HEK293 (cell line): ENCODE measurements at regions not wholly inside any gene's neighbourhood (a gene's known extent, or its start where the extent isn't known, plus 50 kb on each side); places are given as distances from the start of the nearest gene placed in this dataset.

ENCODE experiments used
- MEIS1 ChIP-seq: sonication (generic); formaldehyde crosslinking; IDR thresholded peaks from 2 replicates; pipeline ENCODE4 v1.8.1; 2022; ENCODE audit warnings: missing genetic modification reagents, mild to moderate bottlenecking, borderline replicate concordance
- SP2 ChIP-seq: fragments of 450-650 bp; formaldehyde crosslinking; IDR thresholded peaks from 2 replicates; pipeline ENCODE4 v1.5.1; 2016; ENCODE audit warnings: missing biosample characterization, missing genetic modification characterization
- ZBTB1 ChIP-seq: fragments of 450-650 bp; formaldehyde crosslinking; IDR thresholded peaks from 2 replicates; pipeline ENCODE4 v1.5.1; 2016; ENCODE audit warnings: missing biosample characterization, missing genetic modification characterization
- ZBTB8A ChIP-seq: fragments of 450-650 bp; formaldehyde crosslinking; IDR thresholded peaks from 2 replicates; pipeline ENCODE4 v1.5.1; 2016; ENCODE audit warnings: missing biosample characterization, missing genetic modification characterization
- ZNF114 ChIP-seq: fragments of 450-650 bp; formaldehyde crosslinking; IDR thresholded peaks from 2 replicates; pipeline ENCODE4 v1.5.0; 2017; ENCODE audit warnings: missing biosample characterization, missing genetic modification characterization
- ZNF140 ChIP-seq: fragments of 450-650 bp; formaldehyde crosslinking; IDR thresholded peaks from 2 replicates; pipeline ENCODE4 v1.5.1; 2016; ENCODE audit warnings: missing biosample characterization, missing genetic modification characterization
- ZNF175 ChIP-seq: fragments of 450-650 bp; formaldehyde crosslinking; IDR thresholded peaks from 2 replicates; pipeline ENCODE4 v1.5.1; 2016; ENCODE audit warnings: missing biosample characterization, missing genetic modification characterization
- ZNF423 ChIP-seq: fragments of 450-650 bp; formaldehyde crosslinking; IDR thresholded peaks from 2 replicates; pipeline ENCODE4 v1.5.1; 2016; ENCODE audit warnings: missing biosample characterization, missing genetic modification characterization
- ZNF777 ChIP-seq: fragments of 450-650 bp; formaldehyde crosslinking; IDR thresholded peaks from 2 replicates; pipeline ENCODE4 v1.5.1; 2017; ENCODE audit warnings: missing biosample characterization, missing genetic modification characterization, borderline replicate concordance
- ZSCAN23 ChIP-seq: fragments of 450-650 bp; formaldehyde crosslinking; IDR thresholded peaks from 2 replicates; pipeline ENCODE4 v1.5.1; 2016; ENCODE audit warnings: missing biosample characterization, missing genetic modification characterization
- TF ChIP-seq, protein P1 (sequence below): fragments of 450-650 bp; formaldehyde crosslinking; IDR thresholded peaks from 2 replicates; pipeline ENCODE4 v1.5.1; 2016; ENCODE audit warnings: missing biosample characterization, missing genetic modification characterization

DNA sequence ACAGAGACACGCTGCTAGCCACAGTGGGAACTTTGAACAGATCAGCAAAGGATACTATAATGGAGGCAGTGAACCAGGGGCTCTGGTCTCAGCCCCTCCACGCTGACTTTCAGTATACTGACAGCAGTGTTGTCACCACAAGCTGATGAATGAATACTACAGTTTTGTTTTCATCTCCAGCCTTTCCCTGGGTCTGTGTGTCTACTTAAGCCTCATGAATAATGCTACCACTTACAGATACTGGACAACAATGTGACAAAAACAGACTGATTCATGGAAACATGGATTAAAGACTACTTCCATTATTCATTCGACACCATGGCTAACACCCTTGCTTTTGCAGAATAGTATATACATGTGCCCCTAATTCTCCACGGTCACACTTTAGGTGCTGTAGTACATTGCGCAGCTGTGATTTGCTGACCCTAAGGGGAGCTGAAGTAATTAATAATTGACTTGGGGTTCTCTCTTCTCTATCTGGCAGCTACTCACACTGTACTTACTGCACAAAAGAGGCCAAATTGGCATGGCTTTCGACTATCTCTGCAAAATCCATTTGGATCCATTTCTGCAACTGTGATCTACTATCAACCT lies 203.2 kb upstream of the LYPLAL1 start:
- TF ChIP-seq, protein P1, sequence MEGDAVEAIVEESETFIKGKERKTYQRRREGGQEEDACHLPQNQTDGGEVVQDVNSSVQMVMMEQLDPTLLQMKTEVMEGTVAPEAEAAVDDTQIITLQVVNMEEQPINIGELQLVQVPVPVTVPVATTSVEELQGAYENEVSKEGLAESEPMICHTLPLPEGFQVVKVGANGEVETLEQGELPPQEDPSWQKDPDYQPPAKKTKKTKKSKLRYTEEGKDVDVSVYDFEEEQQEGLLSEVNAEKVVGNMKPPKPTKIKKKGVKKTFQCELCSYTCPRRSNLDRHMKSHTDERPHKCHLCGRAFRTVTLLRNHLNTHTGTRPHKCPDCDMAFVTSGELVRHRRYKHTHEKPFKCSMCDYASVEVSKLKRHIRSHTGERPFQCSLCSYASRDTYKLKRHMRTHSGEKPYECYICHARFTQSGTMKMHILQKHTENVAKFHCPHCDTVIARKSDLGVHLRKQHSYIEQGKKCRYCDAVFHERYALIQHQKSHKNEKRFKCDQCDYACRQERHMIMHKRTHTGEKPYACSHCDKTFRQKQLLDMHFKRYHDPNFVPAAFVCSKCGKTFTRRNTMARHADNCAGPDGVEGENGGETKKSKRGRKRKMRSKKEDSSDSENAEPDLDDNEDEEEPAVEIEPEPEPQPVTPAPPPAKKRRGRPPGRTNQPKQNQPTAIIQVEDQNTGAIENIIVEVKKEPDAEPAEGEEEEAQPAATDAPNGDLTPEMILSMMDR (tag by site-specific recombination): no peak
- TF ChIP-seq ZNF140 (tag by site-specific recombination) (no peak), SP2 (tag by site-specific recombination) (no peak), MEIS1 (CRISPR knock-in tag) (no peak), ZSCAN23 (tag by site-specific recombination) (no peak), ZNF175 (tag by site-specific recombination) (no peak), ZNF777 (tag by site-specific recombination) (no peak), ZNF423 (tag by site-specific recombination) (no peak), ZBTB8A (tag by site-specific recombination) (no peak), ZBTB1 (tag by site-specific recombination) (no peak), ZNF114 (tag by site-specific recombination) (no peak)
